ENCODE measurements at regions not wholly inside any gene's neighbourhood (a gene's known extent, or its start where the extent isn't known, plus 50 kb on each side); places are given as distances from the start of the nearest gene placed in this dataset.

GRCh38 chr12:65673156-65673690 is 151.1 kb upstream of the HMGA2 start:
- TF ChIP-seq POLR2A (IDR thresholded peaks at IDR 0.05; ENCODE audit: low read depth, low read length) (no peak), CTCF (IDR thresholded peaks at IDR 0.05; ENCODE audit: extremely low read depth in 1 of 2, insufficient read depth in 1 of 2, low read depth in 1 of 2, low read length in 2 of 2) (no peak), POLR2AphosphoS5 (IDR thresholded peaks at IDR 0.05; ENCODE audit: insufficient read depth, low read depth, low read length) (no peak), EZH2 (IDR thresholded peaks at IDR 0.05; ENCODE audit: borderline replicate concordance, low read depth, low read length, severe bottlenecking) (no peak), MAX (IDR thresholded peaks at IDR 0.05; ENCODE audit: insufficient read depth, insufficient read length) (no peak)
